ENCODE measurements at regions not wholly inside any gene's neighbourhood (a gene's known extent, or its start where the extent isn't known, plus 50 kb on each side); places are given as distances from the start of the nearest gene placed in this dataset.
"Not testable (repeated sequence)": the region's sequence is repeated elsewhere in the genome, so short reads cannot be mapped to it uniquely, and the experiment has no call there.

DNA sequence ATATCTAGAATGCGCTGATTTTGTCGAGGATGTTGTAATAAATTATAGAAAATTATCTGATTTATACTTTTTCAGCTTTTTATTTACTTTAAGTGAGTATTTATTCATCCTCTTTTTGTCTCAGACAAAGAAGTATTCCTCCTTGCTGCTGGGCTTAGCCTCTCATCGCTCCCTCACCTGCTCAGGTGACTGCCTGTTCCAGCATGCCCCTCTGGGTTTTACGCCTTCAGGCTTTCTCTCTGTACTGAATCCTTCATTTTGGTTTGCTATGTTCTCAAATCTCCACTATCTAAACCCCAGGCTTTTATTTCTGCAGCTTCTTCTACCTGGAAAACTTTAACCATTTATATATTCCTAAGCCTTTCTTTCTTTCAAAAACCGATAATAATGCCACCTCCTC, 1650.9 kb upstream of the SEL1L start:
- Histone ChIP-seq H4K8ac (ENCODE audit: low read length) (no peak overlapping the region), H2AK5ac (ENCODE audit: low read length, severe bottlenecking) (no peak overlapping the region), H3K27ac (ENCODE audit: low read length, poor library complexity, severe bottlenecking) (no peak overlapping the region), H3K4me1 (ENCODE audit: control insufficient read depth, insufficient read depth, low read depth, low read length) (no peaks in the 10 kb centered on the region), H2BK5ac (ENCODE audit: low read depth, low read length, poor library complexity, severe bottlenecking) (no peak overlapping the region), H3K9me3 (ENCODE audit: control insufficient read depth, low read length) (no peaks in the 10 kb centered on the region), H2AFZ (ENCODE audit: low read depth, low read length) (no peak overlapping the region), H2BK120ac (ENCODE audit: low read depth, low read length) (no peak overlapping the region), H4K91ac (ENCODE audit: low read length) (no peak overlapping the region), H3K79me1 (replicated peaks; ENCODE audit: low read length, poor library complexity, severe bottlenecking) (no peaks in the 10 kb centered on the region), H3K27me3 (ENCODE audit: control insufficient read depth in 1 of 2, insufficient read depth in 1 of 2, low read length in 2 of 2) (no peaks in the 10 kb centered on the region), H3K4me3 (ENCODE audit: insufficient read depth in 1 of 2, low read depth in 1 of 2, low read length in 2 of 2) (no peak overlapping the region), H3K18ac (ENCODE audit: low read depth in 1 of 2, low read length in 2 of 2) (no peak overlapping the region), H3K23ac (ENCODE audit: low read length in 2 of 2) (no peak overlapping the region), H3K4me2 (ENCODE audit: low read length, poor library complexity, severe bottlenecking) (no peak overlapping the region), H3K14ac (ENCODE audit: low read length in 2 of 2) (no peak overlapping the region), H2BK15ac (ENCODE audit: low read depth, poor library complexity, severe bottlenecking) (no peak overlapping the region), H3K4ac (ENCODE audit: low read depth in 1 of 2, low read length in 2 of 2) (no peak overlapping the region), H3K36me3 (ENCODE audit: control insufficient read depth in 1 of 2, insufficient read depth in 2 of 2, low read depth in 1 of 2, low read length in 2 of 2) (no peaks in the 10 kb centered on the region), H3K9ac (ENCODE audit: low read length) (no peak overlapping the region), H2BK12ac (ENCODE audit: low read length in 2 of 2) (no peak overlapping the region)
- 95% methylated on average over 2 of the region's 5 CpGs for WGBS
- no peak for DNase-seq

DNA sequence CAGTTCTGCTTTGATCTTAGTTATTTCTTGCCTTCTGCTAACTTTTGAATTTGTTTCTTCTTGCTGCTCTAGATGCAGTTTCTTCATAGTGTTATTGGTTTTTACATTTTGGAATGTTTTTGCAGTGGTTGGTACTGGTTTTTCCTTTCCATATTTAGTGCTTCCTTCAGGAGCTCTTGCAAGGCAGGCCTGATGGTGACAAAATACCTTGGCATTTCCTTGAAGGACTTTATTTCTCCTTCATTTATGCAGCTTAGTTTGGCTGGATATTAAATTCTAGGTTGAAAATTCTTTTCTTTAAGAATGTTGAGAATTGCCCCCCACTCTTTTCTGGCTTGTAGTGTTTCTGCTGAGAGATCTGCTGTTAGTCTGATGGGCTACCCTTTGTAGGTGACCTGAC, 1654.7 kb upstream of the SEL1L start:
- H3K18ac ChIP-seq (ENCODE audit: low read depth in 1 of 2, low read length in 2 of 2); H3K27me3 ChIP-seq (ENCODE audit: control insufficient read depth in 1 of 2, insufficient read depth in 1 of 2, low read length in 2 of 2); H2AK5ac ChIP-seq (ENCODE audit: low read length, severe bottlenecking); H4K8ac ChIP-seq (ENCODE audit: low read length); H3K9me3 ChIP-seq (ENCODE audit: control insufficient read depth, low read length); H3K27ac ChIP-seq (ENCODE audit: low read length, poor library complexity, severe bottlenecking); H3K23ac ChIP-seq (ENCODE audit: low read length in 2 of 2); H3K4me2 ChIP-seq (ENCODE audit: low read length, poor library complexity, severe bottlenecking); H2AFZ ChIP-seq (ENCODE audit: low read depth, low read length); H3K79me1 ChIP-seq (replicated peaks; ENCODE audit: low read length, poor library complexity, severe bottlenecking); H3K14ac ChIP-seq (ENCODE audit: low read length in 2 of 2); DNase-seq; H3K4ac ChIP-seq (ENCODE audit: low read depth in 1 of 2, low read length in 2 of 2); H2BK120ac ChIP-seq (ENCODE audit: low read depth, low read length); H2BK12ac ChIP-seq (ENCODE audit: low read length in 2 of 2); H2BK15ac ChIP-seq (ENCODE audit: low read depth, poor library complexity, severe bottlenecking); H3K9ac ChIP-seq (ENCODE audit: low read length); H3K4me3 ChIP-seq (ENCODE audit: insufficient read depth in 1 of 2, low read depth in 1 of 2, low read length in 2 of 2); H4K91ac ChIP-seq (ENCODE audit: low read length); H2BK5ac ChIP-seq (ENCODE audit: low read depth, low read length, poor library complexity, severe bottlenecking); H3K4me1 ChIP-seq (ENCODE audit: control insufficient read depth, insufficient read depth, low read depth, low read length); H3K36me3 ChIP-seq (ENCODE audit: control insufficient read depth in 1 of 2, insufficient read depth in 2 of 2, low read depth in 1 of 2, low read length in 2 of 2): not testable (repeated sequence)

DNA sequence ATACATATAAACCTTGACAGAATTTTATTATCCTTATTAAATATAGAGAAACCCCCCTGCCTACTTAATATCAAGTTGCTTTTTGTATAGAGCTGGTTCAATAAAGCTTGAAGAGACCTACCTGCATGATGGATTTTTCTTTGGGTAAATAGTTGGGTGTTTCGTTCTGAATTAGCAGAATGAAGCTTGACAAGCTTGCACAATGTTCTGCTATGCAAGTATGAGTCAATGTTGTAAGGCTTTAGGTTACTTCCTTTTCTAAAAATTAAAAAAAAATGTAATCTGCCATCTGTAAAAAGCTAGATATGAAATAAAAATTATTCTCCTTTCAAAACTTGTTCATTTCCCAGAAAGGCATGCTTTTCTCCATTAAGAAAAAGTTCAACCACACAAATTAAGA, 1662.6 kb upstream of the SEL1L start:
- no peak overlapping the region for H2BK12ac ChIP-seq (ENCODE audit: low read length in 2 of 2)
- no peak overlapping the region for H3K18ac ChIP-seq (ENCODE audit: low read depth in 1 of 2, low read length in 2 of 2)
- H3K4me1 ChIP-seq (ENCODE audit: control insufficient read depth, insufficient read depth, low read depth, low read length): no peaks in the 10 kb centered on the region
- H3K23ac ChIP-seq (ENCODE audit: low read length in 2 of 2): no peak overlapping the region
- no peak overlapping the region for H2BK120ac ChIP-seq (ENCODE audit: low read depth, low read length)
- H3K4me3 ChIP-seq (ENCODE audit: insufficient read depth in 1 of 2, low read depth in 1 of 2, low read length in 2 of 2): no peak overlapping the region
- no peak overlapping the region for H3K4me2 ChIP-seq (ENCODE audit: low read length, poor library complexity, severe bottlenecking)
- no peak overlapping the region for H2AFZ ChIP-seq (ENCODE audit: low read depth, low read length)
- H3K14ac ChIP-seq (ENCODE audit: low read length in 2 of 2): no peak overlapping the region
- peaks cover 5% of the 10 kb centered on the region for H3K9me3 ChIP-seq (ENCODE audit: control insufficient read depth, low read length)
- no peak overlapping the region for H3K9ac ChIP-seq (ENCODE audit: low read length)
- WGBS: 100% methylated on average over 1 of the region's 1 CpG
- H4K8ac ChIP-seq (ENCODE audit: low read length): no peak overlapping the region
- no peak overlapping the region for H4K91ac ChIP-seq (ENCODE audit: low read length)
- DNase-seq: no peak
- H3K36me3 ChIP-seq (ENCODE audit: control insufficient read depth in 1 of 2, insufficient read depth in 2 of 2, low read depth in 1 of 2, low read length in 2 of 2): no peaks in the 10 kb centered on the region
- H2BK5ac ChIP-seq (ENCODE audit: low read depth, low read length, poor library complexity, severe bottlenecking): no peak overlapping the region
- H2AK5ac ChIP-seq (ENCODE audit: low read length, severe bottlenecking): no peak overlapping the region
- no peak overlapping the region for H3K4ac ChIP-seq (ENCODE audit: low read depth in 1 of 2, low read length in 2 of 2)
- no peak overlapping the region for H3K27ac ChIP-seq (ENCODE audit: low read length, poor library complexity, severe bottlenecking)
- H3K27me3 ChIP-seq (ENCODE audit: control insufficient read depth in 1 of 2, insufficient read depth in 1 of 2, low read length in 2 of 2): no peaks in the 10 kb centered on the region
- no peaks in the 10 kb centered on the region for H3K79me1 ChIP-seq (replicated peaks; ENCODE audit: low read length, poor library complexity, severe bottlenecking)
- no peak overlapping the region for H2BK15ac ChIP-seq (ENCODE audit: low read depth, poor library complexity, severe bottlenecking)

DNA sequence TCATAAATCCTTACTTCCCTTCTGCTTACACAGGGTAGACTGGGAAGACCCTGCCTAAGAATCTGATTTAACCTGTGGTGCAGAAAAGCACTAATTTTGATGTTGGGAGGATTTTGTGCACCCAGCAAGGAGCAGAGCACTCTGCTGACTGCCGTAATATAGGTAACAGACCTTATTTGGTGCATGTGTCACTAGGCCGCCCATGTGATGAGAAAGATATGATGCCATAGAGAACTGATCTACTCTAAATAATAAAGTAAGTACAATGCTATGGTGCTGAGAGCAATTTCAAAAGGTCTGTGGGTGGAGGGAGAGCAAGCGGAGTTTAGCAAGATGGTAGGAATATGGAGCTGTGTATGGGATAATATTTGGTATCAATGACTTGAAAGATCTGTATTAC, 1663.6 kb upstream of the SEL1L start:
- no peak overlapping the region for H3K4ac ChIP-seq (ENCODE audit: low read depth in 1 of 2, low read length in 2 of 2)
- WGBS: 100% methylated on average over 2 of the region's 3 CpGs
- no peak overlapping the region for H4K8ac ChIP-seq (ENCODE audit: low read length)
- H2BK15ac ChIP-seq (ENCODE audit: low read depth, poor library complexity, severe bottlenecking): no peak overlapping the region
- H4K91ac ChIP-seq (ENCODE audit: low read length): no peak overlapping the region
- H3K14ac ChIP-seq (ENCODE audit: low read length in 2 of 2): no peak overlapping the region
- H2AK5ac ChIP-seq (ENCODE audit: low read length, severe bottlenecking): no peak overlapping the region
- H2BK5ac ChIP-seq (ENCODE audit: low read depth, low read length, poor library complexity, severe bottlenecking): no peak overlapping the region
- no peak for DNase-seq
- no peak overlapping the region for H3K23ac ChIP-seq (ENCODE audit: low read length in 2 of 2)
- H3K18ac ChIP-seq (ENCODE audit: low read depth in 1 of 2, low read length in 2 of 2): no peak overlapping the region
- no peaks in the 10 kb centered on the region for H3K27me3 ChIP-seq (ENCODE audit: control insufficient read depth in 1 of 2, insufficient read depth in 1 of 2, low read length in 2 of 2)
- H3K4me1 ChIP-seq (ENCODE audit: control insufficient read depth, insufficient read depth, low read depth, low read length): no peaks in the 10 kb centered on the region
- no peak overlapping the region for H3K9ac ChIP-seq (ENCODE audit: low read length)
- H2BK120ac ChIP-seq (ENCODE audit: low read depth, low read length): no peak overlapping the region
- no peak overlapping the region for H3K4me3 ChIP-seq (ENCODE audit: insufficient read depth in 1 of 2, low read depth in 1 of 2, low read length in 2 of 2)
- H3K27ac ChIP-seq (ENCODE audit: low read length, poor library complexity, severe bottlenecking): no peak overlapping the region
- no peak overlapping the region for H2AFZ ChIP-seq (ENCODE audit: low read depth, low read length)
- H2BK12ac ChIP-seq (ENCODE audit: low read length in 2 of 2): no peak overlapping the region
- H3K36me3 ChIP-seq (ENCODE audit: control insufficient read depth in 1 of 2, insufficient read depth in 2 of 2, low read depth in 1 of 2, low read length in 2 of 2): no peaks in the 10 kb centered on the region
- H3K9me3 ChIP-seq (ENCODE audit: control insufficient read depth, low read length): no peaks in the 10 kb centered on the region
- H3K79me1 ChIP-seq (replicated peaks; ENCODE audit: low read length, poor library complexity, severe bottlenecking): no peaks in the 10 kb centered on the region
- H3K4me2 ChIP-seq (ENCODE audit: low read length, poor library complexity, severe bottlenecking): no peak overlapping the region
